Keratinocyte (primary cell): ENCODE measurements at regions not wholly inside any gene's neighbourhood (a gene's known extent, or its start where the extent isn't known, plus 50 kb on each side); places are given as distances from the start of the nearest gene placed in this dataset.

Source experiments
- DNase-seq: peaks from one replicate; pipeline ENCODE4 v3.0.0-alpha.2; 2011; ENCODE audit warnings: low read depth, missing footprints, low spot score
- FAIRE-seq: peaks from 2 replicates; lab custom pipeline; 2011; peaks lifted over from hg19 to GRCh38; lab: Jason Lieb, UNC
- H2AFZ ChIP-seq: 2 replicates; pipeline ENCODE4 v1.6.0; 2012; ENCODE audit warnings: low read length, control low read depth, inconsistent platforms; ENCODE audit not compliant: control insufficient read depth
- H3K27ac ChIP-seq: 2 replicates; pipeline ENCODE4 v1.5.1; 2011; ENCODE audit warnings: low read length; ENCODE audit not compliant: control insufficient read depth, insufficient read depth
- H3K27me3 ChIP-seq: 3 replicates; pipeline ENCODE4 v1.6.0; 2011; ENCODE audit warnings: low read length; ENCODE audit not compliant: control insufficient read depth, insufficient read depth; ENCODE audit errors: extremely low read depth
- H3K36me3 ChIP-seq, 2 experiments: 2 replicates in 1 of 2; 3 replicates in 1 of 2; pipeline ENCODE4 v1.5.1; 2011; ENCODE audit warnings: low read length in 2 of 2, mild to moderate bottlenecking in 1 of 2; ENCODE audit not compliant: control insufficient read depth in 2 of 2, insufficient read depth in 2 of 2; ENCODE audit errors: extremely low read depth in 1 of 2
- H3K4me1 ChIP-seq: 3 replicates; pipeline ENCODE4 v1.5.1; 2011; ENCODE audit warnings: low read length; ENCODE audit not compliant: control insufficient read depth, insufficient read depth; ENCODE audit errors: extremely low read depth
- H3K4me2 ChIP-seq: 3 replicates; pipeline ENCODE4 v1.6.0; 2011; ENCODE audit warnings: low read depth, low read length; ENCODE audit not compliant: control insufficient read depth, insufficient read depth; ENCODE audit errors: extremely low read depth
- H3K4me3 ChIP-seq, 3 experiments: fragments of 200-600 bp in 1 of 3; sonication (generic) in 1 of 3; 2 replicates in 2 of 3; 3 replicates in 1 of 3; pipeline ENCODE4 v1.5.1; 2011 to 2016; ENCODE audit warnings: low read length in 3 of 3, mild to moderate bottlenecking in 3 of 3, control low read depth in 2 of 3, inconsistent platforms in 1 of 3, low read depth in 1 of 3, mixed read lengths in 1 of 3, mixed run types in 1 of 3, moderate library complexity in 1 of 3; ENCODE audit not compliant: control insufficient read depth in 2 of 3, insufficient read depth in 2 of 3; ENCODE audit errors: extremely low read depth in 1 of 3
- H3K79me2 ChIP-seq: 2 replicates; pipeline ENCODE4 v1.6.0; 2012; ENCODE audit warnings: low read length; ENCODE audit not compliant: control insufficient read depth, insufficient read depth
- H3K9ac ChIP-seq: 3 replicates; pipeline ENCODE4 v1.6.0; 2011; ENCODE audit warnings: low read length; ENCODE audit not compliant: control insufficient read depth, insufficient read depth; ENCODE audit errors: extremely low read depth
- H3K9me1 ChIP-seq: 3 replicates; pipeline ENCODE4 v1.6.0; 2011; ENCODE audit warnings: low read length; ENCODE audit not compliant: control insufficient read depth, insufficient read depth; ENCODE audit errors: extremely low read depth
- H3K9me3 ChIP-seq: 2 replicates; pipeline ENCODE4 v1.5.1; 2012; ENCODE audit warnings: low read depth, low read length; ENCODE audit not compliant: control insufficient read depth
- H4K20me1 ChIP-seq: 3 replicates; pipeline ENCODE4 v1.6.0; 2011; ENCODE audit warnings: low read length; ENCODE audit not compliant: control insufficient read depth, insufficient read depth; ENCODE audit errors: extremely low read depth
- CTCF ChIP-seq, 3 experiments: IDR thresholded peaks in 1 of 3; conservative IDR thresholded peaks in 1 of 3; optimal IDR thresholded peaks in 1 of 3; 2 replicates in 2 of 3; 3 replicates in 1 of 3; pipeline versions ENCODE3 to v1.5.1; 2011; ENCODE audit warnings: low read length in 3 of 3, mild to moderate bottlenecking in 3 of 3, moderate library complexity in 2 of 3, control low read depth in 1 of 3, inconsistent platforms in 1 of 3; ENCODE audit not compliant: insufficient read depth in 2 of 3; ENCODE audit errors: extremely low read depth in 1 of 3
- EZH2 ChIP-seq: IDR thresholded peaks from one replicate; pipeline ENCODE4 v1.6.1; 2012; ENCODE audit warnings: inconsistent platforms, mild to moderate bottlenecking, low read length, moderate library complexity
- dilution Hi-C: fragments of 300-500 bp; cut with MboI; formaldehyde crosslinking; loops from one replicate; pipeline ENCODE4 v1.7.0; 2020; ENCODE audit warnings: low sequenced_read_pairs; ENCODE audit not compliant: extremely low pct_ligation_motif_present

DNA sequence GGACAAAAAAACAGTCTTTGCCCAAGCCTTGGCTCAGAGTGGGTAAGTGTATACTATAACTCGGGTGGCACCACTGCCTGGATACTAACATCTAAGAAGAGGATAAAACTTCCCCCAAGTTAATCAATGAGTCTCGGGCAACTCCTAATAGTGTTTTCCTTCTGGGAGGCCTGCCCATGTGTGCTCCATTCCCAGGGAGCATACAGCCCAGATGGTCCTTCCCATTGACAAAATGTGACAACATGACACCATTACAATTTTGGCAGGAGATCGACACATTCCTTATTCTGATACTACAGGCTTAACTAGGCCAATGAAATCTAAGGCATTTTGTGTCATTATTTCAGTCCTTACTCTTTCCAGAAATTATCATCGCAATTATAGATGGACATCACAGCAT, 52.7 kb upstream of the CRIM1 start:
- Histone ChIP-seq H3K36me3 (no peaks in the 10 kb centered on the region), H4K20me1 (no peaks in the 10 kb centered on the region), H3K9me1 (no peaks in the 10 kb centered on the region), H3K9ac (no peak overlapping the region), H3K4me1 (no peaks in the 10 kb centered on the region), H3K27me3 (no peaks in the 10 kb centered on the region), H2AFZ (no peak overlapping the region), H3K4me2 (no peak overlapping the region), H3K9me3 (no peaks in the 10 kb centered on the region), H3K4me3 (no peak overlapping the region), H3K27ac (no peak overlapping the region), H3K79me2 (no peaks in the 10 kb centered on the region)
- FAIRE-seq (no peak), DNase-seq (no peak)
- dilution Hi-C loops, result no loop called here
- no peak for TF ChIP-seq CTCF (optimal IDR thresholded peaks at IDR 0.05 in 1 of 3, IDR thresholded peaks at IDR 0.05 in 1 of 3, conservative IDR thresholded peaks at IDR 0.05 in 1 of 3; ENCODE audit: extremely low read depth in 1 of 3, insufficient read depth in 2 of 3, low read length in 3 of 3)
- TF ChIP-seq EZH2, result no peak

DNA sequence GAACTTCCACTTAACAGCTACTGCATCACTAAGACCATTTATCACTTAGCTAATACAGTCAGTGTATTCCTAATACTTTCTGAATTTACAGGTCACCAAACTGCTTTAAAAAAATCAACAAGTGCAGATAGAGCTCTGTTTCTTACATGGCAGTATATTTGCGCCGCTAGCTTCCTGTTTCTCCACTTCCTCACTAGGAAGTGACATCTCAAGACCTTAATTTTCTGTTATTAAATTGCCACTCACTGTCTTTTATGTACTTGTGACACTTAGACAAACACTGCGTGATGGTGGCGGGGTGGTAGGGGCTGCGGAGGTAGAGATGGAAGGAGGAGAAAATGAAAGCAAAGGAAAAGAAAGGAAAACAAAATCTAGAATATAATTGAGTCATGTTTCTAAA, 53.7 kb upstream of the CRIM1 start:
- TF ChIP-seq CTCF (optimal IDR thresholded peaks at IDR 0.05 in 1 of 3, IDR thresholded peaks at IDR 0.05 in 1 of 3, conservative IDR thresholded peaks at IDR 0.05 in 1 of 3; ENCODE audit: extremely low read depth in 1 of 3, insufficient read depth in 2 of 3, low read length in 3 of 3) (no peak), EZH2 (no peak)
- H4K20me1 ChIP-seq, result no peaks in the 10 kb centered on the region
- no peaks in the 10 kb centered on the region for H3K36me3 ChIP-seq
- no peak overlapping the region for H3K27ac ChIP-seq
- no peaks in the 10 kb centered on the region for H3K79me2 ChIP-seq
- no peak overlapping the region for H3K4me3 ChIP-seq
- dilution Hi-C loops, result no loop called here
- DNase-seq, result no peak
- H3K27me3 ChIP-seq, result no peaks in the 10 kb centered on the region
- no peak overlapping the region for H3K9ac ChIP-seq
- no peak overlapping the region for H2AFZ ChIP-seq
- H3K4me1 ChIP-seq, result no peaks in the 10 kb centered on the region
- H3K9me1 ChIP-seq, result no peaks in the 10 kb centered on the region
- no peaks in the 10 kb centered on the region for H3K9me3 ChIP-seq
- FAIRE-seq, result no peak
- no peak overlapping the region for H3K4me2 ChIP-seq
